HFFc6 (cell line): ENCODE measurements at regions not wholly inside any gene's neighbourhood (a gene's known extent, or its start where the extent isn't known, plus 50 kb on each side); places are given as distances from the start of the nearest gene placed in this dataset.

Experiments
- DNase-seq: peaks from one replicate; pipeline ENCODE4 v3.0.0-alpha.2; 2018
- H3K27ac Mint-ChIP-seq: 2 replicates; pipeline ENCODE4 v1.8.0; 2020; ENCODE audit warnings: mild to moderate bottlenecking, mixed read lengths
- H3K27me3 Mint-ChIP-seq: 2 replicates; pipeline ENCODE4 v1.8.0; 2021; ENCODE audit warnings: mild to moderate bottlenecking, moderate library complexity, mixed read lengths; ENCODE audit not compliant: insufficient read depth
- H3K36me3 Mint-ChIP-seq: 2 replicates; pipeline ENCODE4 v1.8.0; 2021; ENCODE audit warnings: low read depth, mixed read lengths
- H3K4me1 Mint-ChIP-seq: 2 replicates; pipeline ENCODE4 v1.8.0; 2020; ENCODE audit warnings: low read depth, mixed read lengths
- H3K4me3 Mint-ChIP-seq: 2 replicates; pipeline ENCODE4 v1.8.0; 2020; ENCODE audit warnings: mild to moderate bottlenecking, moderate library complexity, mixed read lengths
- H3K9me3 Mint-ChIP-seq: 2 replicates; pipeline ENCODE4 v1.8.0; 2020; ENCODE audit warnings: mild to moderate bottlenecking, mixed read lengths
- CTCF ChIP-seq: fragments of 200-600 bp; sonication (generic); IDR thresholded peaks from 2 replicates; pipeline ENCODE4 v1.5.0; 2021; ENCODE audit warnings: antibody characterized with exemption, mild to moderate bottlenecking

DNA sequence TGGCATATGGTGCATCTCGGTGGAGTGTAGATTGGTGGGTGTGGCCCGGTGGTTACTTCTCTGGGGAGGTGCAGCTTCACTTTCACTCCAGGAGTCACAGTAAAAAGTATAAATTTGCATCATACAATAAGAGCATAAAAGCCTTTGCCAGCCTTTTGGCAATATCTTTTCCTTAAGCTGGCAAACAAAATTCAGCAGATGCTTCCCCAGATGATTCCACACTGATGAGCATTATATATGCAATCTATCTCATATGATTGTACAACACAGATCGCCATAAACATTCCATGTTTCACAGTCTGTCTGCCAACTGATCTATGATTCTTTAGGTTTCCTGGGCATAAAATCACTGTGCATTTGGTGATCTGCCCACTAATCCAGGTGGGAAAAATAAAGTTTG, 120.2 kb upstream of the ALCAM start:
- DNase-seq: no peak
- no peak overlapping the region for H3K4me3 Mint-ChIP-seq
- peaks cover 14% of the 10 kb centered on the region for H3K36me3 Mint-ChIP-seq
- H3K9me3 Mint-ChIP-seq: peaks cover 11% of the 10 kb centered on the region
- H3K27ac Mint-ChIP-seq: no peak overlapping the region
- no peaks in the 10 kb centered on the region for H3K27me3 Mint-ChIP-seq
- no peaks in the 10 kb centered on the region for H3K4me1 Mint-ChIP-seq
- no peak for TF ChIP-seq CTCF

GRCh38 chr3:105253225-105253624, 113.5 kb upstream of the ALCAM start:
- Mint-ChIP-seq H3K4me3 (no peak overlapping the region), H3K27ac (no peak overlapping the region), H3K4me1 (no peaks in the 10 kb centered on the region; the same call in 1 of the 2 replicates), H3K9me3 (peaks cover 12% of the 10 kb centered on the region), H3K36me3 (peaks cover 15% of the 10 kb centered on the region), H3K27me3 (no peaks in the 10 kb centered on the region; the same call in 1 of the 2 replicates)
- no peak for DNase-seq
- TF ChIP-seq CTCF: no peak

GRCh38 chr3:105254154-105254553, 112.6 kb upstream of the ALCAM start:
- H3K4me3 Mint-ChIP-seq: no peak overlapping the region
- H3K4me1 Mint-ChIP-seq: no peaks in the 10 kb centered on the region; the same call in 1 of the 2 replicates
- peaks cover 12% of the 10 kb centered on the region for H3K9me3 Mint-ChIP-seq
- TF ChIP-seq CTCF: no peak
- peaks cover 15% of the 10 kb centered on the region for H3K36me3 Mint-ChIP-seq
- no peak for DNase-seq
- H3K27me3 Mint-ChIP-seq: no peaks in the 10 kb centered on the region; the same call in 1 of the 2 replicates
- H3K27ac Mint-ChIP-seq: no peak overlapping the region

DNA sequence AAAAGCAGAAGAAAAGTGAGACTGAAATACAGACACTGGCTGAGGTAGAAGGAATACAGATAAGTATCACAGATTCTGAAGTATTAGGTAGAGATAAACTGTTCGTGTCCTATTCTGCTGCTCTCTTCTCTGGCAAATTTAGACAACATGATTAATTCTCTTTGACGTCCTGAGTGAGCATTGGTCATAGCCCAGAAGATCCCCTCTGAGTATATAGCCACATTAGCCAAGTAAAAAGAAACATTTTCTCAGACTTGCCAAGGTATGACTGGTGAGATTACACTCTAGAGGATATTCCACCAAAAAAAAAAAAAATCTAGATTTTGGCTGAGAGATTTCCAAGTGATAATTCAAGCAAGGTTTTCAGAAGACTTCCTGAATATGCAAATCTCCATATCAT, 111.4 kb upstream of the ALCAM start:
- Mint-ChIP-seq H3K27me3 (no peaks in the 10 kb centered on the region; the same call in 1 of the 2 replicates), H3K9me3 (peaks cover 14% of the 10 kb centered on the region), H3K36me3 (peaks cover 13% of the 10 kb centered on the region), H3K4me1 (peaks cover 3% of the 10 kb centered on the region; the same call in 1 of the 2 replicates), H3K27ac (no peak overlapping the region), H3K4me3 (no peak overlapping the region)
- no peak for DNase-seq
- TF ChIP-seq CTCF: no peak

GRCh38 chr3:105259496-105259895, 107.2 kb upstream of the ALCAM start:
- Mint-ChIP-seq H3K4me1 (peaks cover 6% of the 10 kb centered on the region; the same call in 1 of the 2 replicates), H3K27ac (no peak overlapping the region), H3K36me3 (peaks cover 15% of the 10 kb centered on the region), H3K27me3 (no peaks in the 10 kb centered on the region; the same call in none of the 2 replicates), H3K4me3 (no peak overlapping the region), H3K9me3 (peaks cover 7% of the 10 kb centered on the region)
- no peak for TF ChIP-seq CTCF
- DNase-seq: no peak

DNA sequence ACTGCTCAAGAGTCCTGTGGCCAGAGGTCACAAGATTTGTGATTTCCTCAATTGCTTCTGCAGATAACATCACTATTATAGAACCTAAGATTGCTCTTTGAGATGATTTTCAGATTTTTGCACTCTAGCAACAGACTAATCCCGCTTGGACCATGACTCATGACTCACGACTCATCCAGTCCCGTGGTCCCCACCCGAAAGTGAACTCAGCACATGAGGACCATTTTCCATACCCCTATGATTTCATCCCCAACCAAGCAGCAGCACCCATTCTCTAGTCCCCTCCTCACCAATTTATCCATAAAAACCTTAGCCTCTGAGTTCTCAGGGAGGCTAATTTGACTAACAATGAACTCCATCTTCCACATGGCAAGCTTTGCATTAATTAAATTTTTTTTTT, 106.3 kb upstream of the ALCAM start:
- Mint-ChIP-seq H3K27me3 (no peaks in the 10 kb centered on the region; the same call in none of the 2 replicates), H3K9me3 (peaks cover 7% of the 10 kb centered on the region), H3K36me3 (peaks cover 15% of the 10 kb centered on the region), H3K4me1 (peaks cover 6% of the 10 kb centered on the region; the same call in 1 of the 2 replicates), H3K27ac (0 out of 2 replicates have a peak overlapping the region, but pooled peaks have one; percentile 4), H3K4me3 (no peak overlapping the region)
- no peak for TF ChIP-seq CTCF
- DNase-seq: no peak
